Right lobe of liver (tissue), 6 donors: ENCODE measurements at regions not wholly inside any gene's neighbourhood (a gene's known extent, or its start where the extent isn't known, plus 50 kb on each side); places are given as distances from the start of the nearest gene placed in this dataset.
A peak's percentile ranks its signal among the peaks of the same experiment; 100 is the strongest.

Source experiments
- ATAC-seq, 4 donors: fragments of 200-7000 bp; cut with Tn5 transposase; one replicate each; pipeline ENCODE4 v1.9.1; 2020; ENCODE audit warnings: mild to moderate bottlenecking in 4 of 4, moderate library complexity in 4 of 4
- DNase-seq, 3 donors: peaks; one replicate each; pipeline ENCODE4 v3.0.0-alpha.2; 2020
- H3K27ac ChIP-seq, 3 donors: fragments of 200-600 bp; one replicate each; pipeline ENCODE4 v1.8.0; 2022
- H3K27me3 ChIP-seq, 2 donors: fragments of 200-600 bp; one replicate each; pipeline ENCODE4 v1.8.0; 2022
- H3K36me3 ChIP-seq, 4 donors: fragments of 200-600 bp; sonication (generic) in 1 of 4; one replicate each; pipeline versions ENCODE4 v1.5.1 to v1.8.0; 2017 to 2022; ENCODE audit warnings: control low read depth in 1 of 4
- H3K4me1 ChIP-seq, 4 donors: fragments of 200-600 bp; sonication (generic) in 1 of 4; one replicate each; pipeline versions ENCODE4 v1.5.1 to v1.8.0; 2017 to 2022; ENCODE audit warnings: control low read depth in 1 of 4
- H3K4me3 ChIP-seq, 3 donors: fragments of 200-600 bp; one replicate each; pipeline ENCODE4 v1.8.0; 2022
- H3K9me3 ChIP-seq, 4 donors: fragments of 200-600 bp; sonication (generic) in 1 of 4; one replicate each; pipeline versions ENCODE4 v1.5.1 to v1.8.0; 2017 to 2022; ENCODE audit warnings: control low read depth in 1 of 4
- CTCF ChIP-seq, 4 donors: fragments of 200-600 bp in 3 of 4; fragments of 450-650 bp in 1 of 4; IDR thresholded peaks; one replicate each; pipeline versions ENCODE4 v1.5.1 to v1.8.0; 2016 to 2022; ENCODE audit warnings: antibody characterized with exemption in 4 of 4, mild to moderate bottlenecking in 2 of 4
- POLR2A ChIP-seq: fragments of 450-650 bp; IDR thresholded peaks from one replicate; pipeline ENCODE4 v1.6.1; 2017; ENCODE audit warnings: antibody characterized with exemption, mild to moderate bottlenecking
- WGBS: methylation state at CpG from one replicate; pipeline ENCODE4 v1.1.6; 2018; ENCODE audit warnings: low coverage, low lambda C conversion rate; ENCODE audit not compliant: insufficient coverage; ENCODE audit errors: missing lambda C conversion rate; 5-methylcytosine and 5-hydroxymethylcytosine counted together
- intact Hi-C, 2 donors: fragments of 100-400 bp; cut with DNase I; formaldehyde crosslinking; loops; one replicate each; pipeline versions ENCODE4 v1.11.2 to v1.14.1; 2022
- donor health status: DM: no; HTN: yes; CAD: no.
- donor health status: DM: no; HTN: no; CAD: no.
- donor health status: DM: no; HTN: no; CAD: no.
- donor health status: DM: no; HTN: yes; CAD: no.
- donor health status: DM: no; HTN: yes; CAD: no.

DNA sequence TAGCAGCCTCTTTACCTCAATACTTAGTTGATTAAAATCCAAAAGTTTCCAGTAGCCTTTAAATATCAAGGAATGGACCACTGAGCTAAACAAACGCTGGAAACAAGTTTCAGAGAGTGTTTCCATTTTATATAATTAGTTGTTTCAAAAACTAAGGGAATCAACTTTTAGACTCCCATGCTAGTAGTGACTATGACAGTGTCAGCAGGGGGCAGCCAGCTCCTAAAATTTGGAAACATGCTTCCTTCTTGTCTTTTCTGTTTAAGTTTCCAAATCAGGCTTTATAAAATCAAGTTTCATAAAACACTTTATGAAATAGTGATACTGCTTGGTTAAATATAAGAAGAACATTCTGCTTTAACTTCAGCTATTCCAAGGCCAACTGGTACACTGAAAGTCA, 138.2 kb upstream of the TMEM229A start:
- peak in 2 of 3 donors; percentile 29 to 52 for DNase-seq
- no peak overlapping the region for H3K4me3 ChIP-seq
- H3K4me1 ChIP-seq = no peaks in the 10 kb centered on the region
- ATAC-seq = peak; percentile 59 to 74 (median 67)
- H3K27ac ChIP-seq = no peak overlapping the region
- intact Hi-C loops = no loop called here
- TF ChIP-seq POLR2A (no peak), CTCF (IDR thresholded peaks at IDR 0.05) (peak; percentile 37 to 64 (median 53))
- H3K36me3 ChIP-seq = no peaks in the 10 kb centered on the region
- WGBS = 11% methylated on average over 1 of the region's 1 CpG
- no peaks in the 10 kb centered on the region for H3K27me3 ChIP-seq
- H3K9me3 ChIP-seq = no peaks in the 10 kb centered on the region

- no peaks in the 10 kb centered on the region for H3K36me3 ChIP-seq
- ATAC-seq (no peak), DNase-seq (no peak)
- H3K9me3 ChIP-seq = no peaks in the 10 kb centered on the region
- H3K4me1 ChIP-seq = no peaks in the 10 kb centered on the region
- intact Hi-C loops = no loop called here
- 31% methylated on average over 2 of the region's 2 CpGs for WGBS
- no peak overlapping the region for H3K4me3 ChIP-seq
- TF ChIP-seq POLR2A (no peak), CTCF (IDR thresholded peaks at IDR 0.05) (no peak)
- H3K27me3 ChIP-seq = no peaks in the 10 kb centered on the region
- H3K27ac ChIP-seq = no peak overlapping the region
Measured at GRCh38 chr7:124168616-124169015, 135.7 kb upstream of the TMEM229A start.

DNA sequence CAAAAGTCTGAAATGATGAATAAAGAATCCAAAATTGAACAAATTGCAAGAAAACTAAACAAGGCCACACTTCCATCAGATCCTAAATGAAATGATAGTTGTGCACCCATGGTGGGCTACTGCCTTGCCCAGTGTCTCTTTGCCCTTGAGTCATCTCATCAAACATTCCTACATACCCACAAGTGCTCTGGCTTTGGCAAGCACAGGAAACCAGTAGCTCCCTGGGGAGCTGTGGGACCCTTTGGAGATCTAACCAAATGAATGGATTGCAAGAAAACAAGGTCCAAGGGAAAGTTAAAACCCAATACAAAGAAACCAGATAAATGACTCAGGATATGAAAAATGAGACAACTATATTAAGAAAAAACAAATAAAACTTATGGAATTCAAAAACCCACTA, 129.8 kb upstream of the TMEM229A start:
- DNase-seq (no peak), ATAC-seq (no peak)
- H3K27me3 ChIP-seq = no peaks in the 10 kb centered on the region
- H3K9me3 ChIP-seq = no peaks in the 10 kb centered on the region
- TF ChIP-seq CTCF (IDR thresholded peaks at IDR 0.05) (no peak), POLR2A (no peak)
- H3K4me3 ChIP-seq = no peak overlapping the region
- no peak overlapping the region for H3K27ac ChIP-seq
- H3K4me1 ChIP-seq = no peaks in the 10 kb centered on the region
- intact Hi-C loops = no loop called here
- no peaks in the 10 kb centered on the region for H3K36me3 ChIP-seq

- no peak for TF ChIP-seq POLR2A
- TF ChIP-seq CTCF (IDR thresholded peaks at IDR 0.05) = peak; percentile 49 to 59 (median 54)
- H3K36me3 ChIP-seq = no peaks in the 10 kb centered on the region
- H3K9me3 ChIP-seq = no peaks in the 10 kb centered on the region
- no peaks in the 10 kb centered on the region for H3K4me1 ChIP-seq
- 37% methylated on average over 3 of the region's 3 CpGs for WGBS
- no peak for DNase-seq
- intact Hi-C loops = no loop called here
- no peak overlapping the region for H3K4me3 ChIP-seq
- no peaks in the 10 kb centered on the region for H3K27me3 ChIP-seq
- ATAC-seq = peak; percentile 65 to 80 (median 75)
- H3K27ac ChIP-seq = no peak overlapping the region
Measured at GRCh38 chr7:124155432-124156022, 122.7 kb upstream of the TMEM229A start.
